ENCODE measurements at regions not wholly inside any gene's neighbourhood (a gene's known extent, or its start where the extent isn't known, plus 50 kb on each side); places are given as distances from the start of the nearest gene placed in this dataset.

- H3K27ac ChIP-seq (ENCODE audit: low read depth, low read length): no peak overlapping the region
- no peaks in the 10 kb centered on the region for H3K36me3 ChIP-seq (ENCODE audit: low read length)
- H3K9me2 ChIP-seq (replicated peaks; ENCODE audit: insufficient read depth, low read length): no peaks in the 10 kb centered on the region
- H3K27me3 ChIP-seq (ENCODE audit: low read length): no peaks in the 10 kb centered on the region
- no peak overlapping the region for H2AFZ ChIP-seq (ENCODE audit: low read depth, low read length, severe bottlenecking)
- H3K9me3 ChIP-seq (ENCODE audit: insufficient read depth, low read length): no peaks in the 10 kb centered on the region
- H4K20me1 ChIP-seq (ENCODE audit: low read depth, low read length): no peaks in the 10 kb centered on the region
- H3K9ac ChIP-seq (ENCODE audit: low read length): no peak overlapping the region
- H3K79me2 ChIP-seq (ENCODE audit: insufficient read depth, low read length): no peaks in the 10 kb centered on the region
- TF ChIP-seq CTCF (IDR thresholded peaks at IDR 0.05; ENCODE audit: insufficient read depth, low read length, poor library complexity, severe bottlenecking) (no peak), EZH2phosphoT487 (conservative IDR thresholded peaks at IDR 0.05; ENCODE audit: low read length) (no peak)
- H3F3A ChIP-seq (ENCODE audit: insufficient read depth): no peaks in the 10 kb centered on the region
- H3K4me2 ChIP-seq (ENCODE audit: low read depth, low read length, poor library complexity, severe bottlenecking): no peak overlapping the region
- H3K4me3 ChIP-seq (ENCODE audit: insufficient read depth, low read length, poor library complexity, severe bottlenecking): no peak overlapping the region
These were observed 268.7 kb downstream of the XXYLT1 start for GRCh38 chr3:195001961-195002861.

GRCh38 chr3:195003006-195003892 lies 267.7 kb downstream of the XXYLT1 start:
- Histone ChIP-seq H2AFZ (ENCODE audit: low read depth, low read length, severe bottlenecking) (no peak overlapping the region), H3F3A (ENCODE audit: insufficient read depth) (no peaks in the 10 kb centered on the region), H3K36me3 (ENCODE audit: low read length) (no peaks in the 10 kb centered on the region), H3K4me3 (ENCODE audit: insufficient read depth, low read length, poor library complexity, severe bottlenecking) (no peak overlapping the region), H4K20me1 (ENCODE audit: low read depth, low read length) (no peaks in the 10 kb centered on the region), H3K9me3 (ENCODE audit: insufficient read depth, low read length) (no peaks in the 10 kb centered on the region), H3K9me2 (replicated peaks; ENCODE audit: insufficient read depth, low read length) (no peaks in the 10 kb centered on the region), H3K4me2 (ENCODE audit: low read depth, low read length, poor library complexity, severe bottlenecking) (no peak overlapping the region), H3K27ac (ENCODE audit: low read depth, low read length) (no peak overlapping the region), H3K79me2 (ENCODE audit: insufficient read depth, low read length) (no peaks in the 10 kb centered on the region), H3K27me3 (ENCODE audit: low read length) (no peaks in the 10 kb centered on the region), H3K9ac (ENCODE audit: low read length) (no peak overlapping the region)
- no peak for TF ChIP-seq CTCF (IDR thresholded peaks at IDR 0.05; ENCODE audit: insufficient read depth, low read length, poor library complexity, severe bottlenecking)
- no peak for TF ChIP-seq EZH2phosphoT487 (conservative IDR thresholded peaks at IDR 0.05; ENCODE audit: low read length)

GRCh38 chr3:195003893-195004289 lies 267.1 kb downstream of the XXYLT1 start:
- Histone ChIP-seq H3K4me2 (ENCODE audit: low read depth, low read length, poor library complexity, severe bottlenecking) (no peak overlapping the region), H3K4me3 (ENCODE audit: insufficient read depth, low read length, poor library complexity, severe bottlenecking) (no peak overlapping the region), H3K9ac (ENCODE audit: low read length) (no peak overlapping the region), H3F3A (ENCODE audit: insufficient read depth) (no peaks in the 10 kb centered on the region), H3K9me3 (ENCODE audit: insufficient read depth, low read length) (no peaks in the 10 kb centered on the region), H3K27me3 (ENCODE audit: low read length) (no peaks in the 10 kb centered on the region), H3K27ac (ENCODE audit: low read depth, low read length) (no peak overlapping the region), H3K9me2 (replicated peaks; ENCODE audit: insufficient read depth, low read length) (no peaks in the 10 kb centered on the region), H3K36me3 (ENCODE audit: low read length) (no peaks in the 10 kb centered on the region), H4K20me1 (ENCODE audit: low read depth, low read length) (no peaks in the 10 kb centered on the region), H3K79me2 (ENCODE audit: insufficient read depth, low read length) (no peaks in the 10 kb centered on the region), H2AFZ (ENCODE audit: low read depth, low read length, severe bottlenecking) (no peak overlapping the region)
- TF ChIP-seq EZH2phosphoT487 (conservative IDR thresholded peaks at IDR 0.05; ENCODE audit: low read length) (no peak), CTCF (IDR thresholded peaks at IDR 0.05; ENCODE audit: insufficient read depth, low read length, poor library complexity, severe bottlenecking) (no peak)

Data from SU-DHL-6 (cell line).